Thyroid gland (tissue), 4 donors: ENCODE measurements at regions not wholly inside any gene's neighbourhood (a gene's known extent, or its start where the extent isn't known, plus 50 kb on each side); places are given as distances from the start of the nearest gene placed in this dataset.

Source experiments
- DNase-seq, 2 donors: peaks; one replicate each; pipeline ENCODE4 v3.0.0-alpha.2; 2019
- H3K27ac ChIP-seq, 3 donors: fragments of 200-600 bp; sonication (generic); 1 replicate in 2 of 3; 2 replicates in 1 of 3; pipeline ENCODE4 v1.5.1; 2016 to 2019; ENCODE audit warnings: mild to moderate bottlenecking in 1 of 3, moderate library complexity in 1 of 3
- H3K27me3 ChIP-seq: fragments of 200-600 bp; sonication (generic); one replicate; pipeline ENCODE4 v1.5.1; 2019
- H3K36me3 ChIP-seq, 2 donors: fragments of 200-600 bp; sonication (generic); one replicate each; pipeline ENCODE4 v1.5.1; 2016 to 2019
- H3K4me1 ChIP-seq, 2 donors: fragments of 200-600 bp; sonication (generic); one replicate each; pipeline ENCODE4 v1.5.1; 2017 to 2019
- H3K4me3 ChIP-seq, 3 donors: fragments of 200-600 bp; sonication (generic); replicated peaks in 1 of 3; 1 replicate in 2 of 3; 2 replicates in 1 of 3; pipeline ENCODE4 v1.5.1; 2016; ENCODE audit warnings: mild to moderate bottlenecking in 1 of 3
- H3K9me3 ChIP-seq: fragments of 200-600 bp; sonication (generic); one replicate; pipeline ENCODE4 v1.5.1; 2017
- POLR2A ChIP-seq, 2 donors: fragments of 450-650 bp; IDR thresholded peaks; one replicate each; pipeline ENCODE4 v1.6.1; 2017; ENCODE audit warnings: antibody characterized with exemption in 2 of 2, mild to moderate bottlenecking in 2 of 2, moderate library complexity in 1 of 2
- WGBS, 2 donors: methylation state at CpG; one replicate each; pipeline ENCODE4 v1.1.5; 2017; 5-methylcytosine and 5-hydroxymethylcytosine counted together
- intact Hi-C: fragments of 100-400 bp; cut with DNase I; formaldehyde crosslinking; loops from one replicate; pipeline ENCODE4 v1.15.1; 2023
- TF ChIP-seq, protein P1 (sequence below), 6 experiments: fragments of 200-600 bp in 3 of 6; fragments of 450-650 bp in 3 of 6; sonication (generic) in 3 of 6; IDR thresholded peaks; one replicate each; pipeline ENCODE4 v1.5.1; 2016 to 2019; ENCODE audit warnings: antibody characterized with exemption in 6 of 6, mild to moderate bottlenecking in 2 of 6, inconsistent platforms in 1 of 6, moderate library complexity in 1 of 6

DNA sequence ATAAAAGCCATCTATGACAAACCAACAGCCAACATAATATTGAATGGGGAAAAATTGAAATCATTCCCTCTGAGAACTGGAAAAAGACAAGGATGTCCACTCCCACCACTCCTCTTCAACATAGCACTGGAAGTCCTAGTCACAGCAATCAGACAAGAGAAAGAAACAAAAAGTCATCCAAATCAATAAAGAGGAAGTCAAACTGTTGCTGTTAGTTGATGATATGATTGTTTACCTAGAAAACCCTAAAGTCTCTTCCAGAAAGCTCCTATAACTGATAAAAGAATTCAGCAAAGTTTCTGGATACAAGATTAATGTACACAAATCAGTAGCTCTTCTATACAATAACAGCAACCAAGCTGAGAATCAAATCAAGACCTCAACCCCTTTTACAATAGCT is 285.1 kb upstream of the PHF14 start:
- no peak for TF ChIP-seq POLR2A (IDR thresholded peaks at IDR 0.05)
- TF ChIP-seq, protein P1, sequence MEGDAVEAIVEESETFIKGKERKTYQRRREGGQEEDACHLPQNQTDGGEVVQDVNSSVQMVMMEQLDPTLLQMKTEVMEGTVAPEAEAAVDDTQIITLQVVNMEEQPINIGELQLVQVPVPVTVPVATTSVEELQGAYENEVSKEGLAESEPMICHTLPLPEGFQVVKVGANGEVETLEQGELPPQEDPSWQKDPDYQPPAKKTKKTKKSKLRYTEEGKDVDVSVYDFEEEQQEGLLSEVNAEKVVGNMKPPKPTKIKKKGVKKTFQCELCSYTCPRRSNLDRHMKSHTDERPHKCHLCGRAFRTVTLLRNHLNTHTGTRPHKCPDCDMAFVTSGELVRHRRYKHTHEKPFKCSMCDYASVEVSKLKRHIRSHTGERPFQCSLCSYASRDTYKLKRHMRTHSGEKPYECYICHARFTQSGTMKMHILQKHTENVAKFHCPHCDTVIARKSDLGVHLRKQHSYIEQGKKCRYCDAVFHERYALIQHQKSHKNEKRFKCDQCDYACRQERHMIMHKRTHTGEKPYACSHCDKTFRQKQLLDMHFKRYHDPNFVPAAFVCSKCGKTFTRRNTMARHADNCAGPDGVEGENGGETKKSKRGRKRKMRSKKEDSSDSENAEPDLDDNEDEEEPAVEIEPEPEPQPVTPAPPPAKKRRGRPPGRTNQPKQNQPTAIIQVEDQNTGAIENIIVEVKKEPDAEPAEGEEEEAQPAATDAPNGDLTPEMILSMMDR (IDR thresholded peaks at IDR 0.05), result no peak
- intact Hi-C loops, result no loop called here
- H3K36me3 ChIP-seq, result no peaks in the 10 kb centered on the region

GRCh38 chr7:10696064-10696463 is 277.6 kb upstream of the PHF14 start:
- no peaks in the 10 kb centered on the region for H3K4me1 ChIP-seq

More for the DNA sequence above, 285.1 kb upstream of the PHF14 start:
- Histone ChIP-seq H3K27ac (no peak overlapping the region), H3K4me1 (no peaks in the 10 kb centered on the region), H3K9me3 (no peaks in the 10 kb centered on the region), H3K4me3 (no peak overlapping the region), H3K27me3 (no peaks in the 10 kb centered on the region)
- DNase-seq, result no peak

GRCh38 chr7:10703059-10703458 is 270.6 kb upstream of the PHF14 start:
- Histone ChIP-seq H3K36me3 (no peaks in the 10 kb centered on the region), H3K4me1 (no peaks in the 10 kb centered on the region), H3K4me3 (no peak overlapping the region), H3K9me3 (no peaks in the 10 kb centered on the region), H3K27me3 (no peaks in the 10 kb centered on the region), H3K27ac (no peak overlapping the region)
- TF ChIP-seq, protein P1 (IDR thresholded peaks at IDR 0.05), result no peak
- no peak for TF ChIP-seq POLR2A (IDR thresholded peaks at IDR 0.05)
- no peak for DNase-seq
- 92 to 93% methylated on average over 3 of the region's 3 CpGs for WGBS, 2 donors
- intact Hi-C loops, result no loop called here

More at GRCh38 chr7:10696064-10696463, 277.6 kb upstream of the PHF14 start:
- intact Hi-C loops, result no loop called here
- H3K36me3 ChIP-seq, result no peaks in the 10 kb centered on the region
- H3K4me3 ChIP-seq, result no peak overlapping the region
- H3K27me3 ChIP-seq, result no peaks in the 10 kb centered on the region
- H3K9me3 ChIP-seq, result no peaks in the 10 kb centered on the region
- DNase-seq, result no peak
- WGBS, 2 donors, result 60 to 69% methylated on average over 1 to 5 of the region's 5 CpGs
- TF ChIP-seq, protein P1 (IDR thresholded peaks at IDR 0.05), result no peak
- no peak for TF ChIP-seq POLR2A (IDR thresholded peaks at IDR 0.05)
- H3K27ac ChIP-seq, result no peak overlapping the region

GRCh38 chr7:10703981-10704380 is 269.7 kb upstream of the PHF14 start:
- Histone ChIP-seq H3K36me3 (no peaks in the 10 kb centered on the region), H3K9me3 (no peaks in the 10 kb centered on the region), H3K27ac (no peak overlapping the region), H3K4me3 (no peak overlapping the region), H3K4me1 (no peaks in the 10 kb centered on the region), H3K27me3 (no peaks in the 10 kb centered on the region)
- TF ChIP-seq, protein P1 (IDR thresholded peaks at IDR 0.05), result no peak
- TF ChIP-seq POLR2A (IDR thresholded peaks at IDR 0.05), result no peak
- intact Hi-C loops, result no loop called here
- WGBS, 2 donors, result 96 to 97% methylated on average over 1 of the region's 1 CpG
- no peak for DNase-seq

- DNase-seq, result no peak
- 92 to 94% methylated on average over 4 of the region's 4 CpGs for WGBS, 2 donors
- no peak for TF ChIP-seq POLR2A (IDR thresholded peaks at IDR 0.05)
- TF ChIP-seq, protein P1 (IDR thresholded peaks at IDR 0.05), result no peak
- Histone ChIP-seq H3K27ac (no peak overlapping the region), H3K4me1 (no peaks in the 10 kb centered on the region), H3K27me3 (no peaks in the 10 kb centered on the region), H3K9me3 (no peaks in the 10 kb centered on the region), H3K4me3 (no peak overlapping the region), H3K36me3 (no peaks in the 10 kb centered on the region)
- intact Hi-C loops, result no loop called here
These were observed 269.0 kb upstream of the PHF14 start for GRCh38 chr7:10704653-10705052.
